Psoas muscle (tissue), 7 donors: ENCODE measurements at regions not wholly inside any gene's neighbourhood (a gene's known extent, or its start where the extent isn't known, plus 50 kb on each side); places are given as distances from the start of the nearest gene placed in this dataset.
A peak's percentile ranks its signal among the peaks of the same experiment; 100 is the strongest.
"Not testable (repeated sequence)": the region's sequence is repeated elsewhere in the genome, so short reads cannot be mapped to it uniquely, and the experiment has no call there.

Experiments used
- ATAC-seq, 4 donors: fragments of 200-7000 bp; cut with Tn5 transposase; one replicate each; pipeline ENCODE4 v1.9.1; 2020; ENCODE audit warnings: moderate library complexity in 3 of 4, mild to moderate bottlenecking in 2 of 4
- DNase-seq, 2 donors: peaks; one replicate each; pipeline ENCODE4 v3.0.0-alpha.2; 2020
- H3K27ac ChIP-seq: fragments of 200-600 bp; one replicate; pipeline ENCODE4 v1.8.0; 2022
- H3K27me3 ChIP-seq, 3 donors: fragments of 200-600 bp in 1 of 3; one replicate each; pipeline versions ENCODE4 v1.6.1 to v1.8.0; 2013 to 2022; ENCODE audit warnings: low read length in 2 of 3, mild to moderate bottlenecking in 2 of 3, moderate library complexity in 1 of 3; ENCODE audit not compliant: insufficient read depth in 3 of 3
- H3K36me3 ChIP-seq, 2 donors: fragments of 200-600 bp in 1 of 2; one replicate each; pipeline versions ENCODE4 v1.6.1 to v1.8.0; 2013 to 2022; ENCODE audit warnings: low read depth in 1 of 2, mild to moderate bottlenecking in 1 of 2, moderate library complexity in 1 of 2; ENCODE audit not compliant: insufficient read depth in 1 of 2
- H3K4me1 ChIP-seq: fragments of 200-600 bp; one replicate; pipeline ENCODE4 v1.8.0; 2022
- H3K4me3 ChIP-seq: fragments of 200-600 bp; one replicate; pipeline ENCODE4 v1.8.0; 2022; ENCODE audit warnings: mild to moderate bottlenecking
- H3K9me3 ChIP-seq: fragments of 200-600 bp; one replicate; pipeline ENCODE4 v1.8.0; 2022
- CTCF ChIP-seq: fragments of 200-600 bp; IDR thresholded peaks from one replicate; pipeline ENCODE4 v1.8.0; 2022; ENCODE audit warnings: antibody characterized with exemption
- WGBS, 3 donors: extraction: QIAGEN DNeasy Blood & Tissue Kit; methylation state at CpG; one replicate each; pipeline versions ENCODE4 v1.1.6 to v1.1.7; 2013; 5-methylcytosine and 5-hydroxymethylcytosine counted together
- intact Hi-C, 2 donors: fragments of 100-400 bp; cut with DNase I; formaldehyde crosslinking; loops; one replicate each; pipeline versions ENCODE4 v1.11.0 to v1.14.2; 2022
- donor health status: healthy with polysubstance abuse.
- donor health status: DM: no; HTN: no; CAD: no; lungs with moderate emphysema.
- donor health status: Bipolar disorder and iron deficiency.
- donor health status: healthy.
- donor health status: DM: yes; HTN: yes; CAD: no.
- donor health status: DM: no; HTN: no; CAD: no.
- donor health status: DM: yes; HTN: yes; CAD: no.

- no peak for DNase-seq
- Histone ChIP-seq H3K27me3 (no peaks in the 10 kb centered on the region), H3K27ac (no peak overlapping the region), H3K36me3 (no peaks in the 10 kb centered on the region), H3K4me1 (no peaks in the 10 kb centered on the region), H3K4me3 (no peak overlapping the region), H3K9me3 (no peaks in the 10 kb centered on the region)
- TF ChIP-seq CTCF = no peak
- 11 to 28% (median 14%) methylated on average over 1 of the region's 1 CpG for WGBS, 3 donors
- no peak for ATAC-seq
- intact Hi-C loops = no loop called here
These were observed 1084.3 kb upstream of the GJE1 start for GRCh38 chr6:141048451-141048850.

- H3K4me3 ChIP-seq, intact Hi-C loops, H3K4me1 ChIP-seq, DNase-seq, H3K9me3 ChIP-seq, H3K27me3 ChIP-seq, ATAC-seq, H3K36me3 ChIP-seq, H3K27ac ChIP-seq: not testable (repeated sequence)
These were observed 1086.2 kb upstream of the GJE1 start for GRCh38 chr6:141046496-141046895.

GRCh38 chr6:141041596-141042087, 1091.1 kb upstream of the GJE1 start:
- DNase-seq (peak in 1 of 2 donors; percentile 34), ATAC-seq (no peak)
- Histone ChIP-seq H3K27me3 (no peaks in the 10 kb centered on the region), H3K4me1 (no peaks in the 10 kb centered on the region), H3K36me3 (no peaks in the 10 kb centered on the region), H3K27ac (no peak overlapping the region), H3K4me3 (no peak overlapping the region), H3K9me3 (no peaks in the 10 kb centered on the region)
- intact Hi-C loops = no loop called here
- 90 to 98% (median 97%) methylated on average over 11 to 14 of the region's 14 CpGs for WGBS, 3 donors
- no peak for TF ChIP-seq CTCF

GRCh38 chr6:141035312-141036200, 1097.2 kb upstream of the GJE1 start:
- intact Hi-C loops = no loop called here
- Histone ChIP-seq H3K27me3 (no peaks in the 10 kb centered on the region), H3K4me1 (no peaks in the 10 kb centered on the region), H3K36me3 (no peaks in the 10 kb centered on the region), H3K9me3 (no peaks in the 10 kb centered on the region), H3K27ac (no peak overlapping the region), H3K4me3 (no peak overlapping the region)
- 77 to 88% (median 78%) methylated on average over 5 of the region's 5 CpGs for WGBS, 3 donors
- no peak for TF ChIP-seq CTCF
- ATAC-seq (no peak), DNase-seq (no peak)

GRCh38 chr6:141033101-141033500, 1099.6 kb upstream of the GJE1 start:
- H3K4me1 ChIP-seq = no peaks in the 10 kb centered on the region
- TF ChIP-seq CTCF = no peak
- H3K27ac ChIP-seq = no peak overlapping the region
- intact Hi-C loops = no loop called here
- no peaks in the 10 kb centered on the region for H3K36me3 ChIP-seq
- no peaks in the 10 kb centered on the region for H3K27me3 ChIP-seq
- DNase-seq = no peak
- H3K4me3 ChIP-seq = no peak overlapping the region
- no peaks in the 10 kb centered on the region for H3K9me3 ChIP-seq
- no peak for ATAC-seq
